NCI-H187 treated with DMSO at 0.1 percent for 48 hours (cell line): ENCODE measurements at regions not wholly inside any gene's neighbourhood (a gene's known extent, or its start where the extent isn't known, plus 50 kb on each side); places are given as distances from the start of the nearest gene placed in this dataset.
"Not testable (repeated sequence)": the region's sequence is repeated elsewhere in the genome, so short reads cannot be mapped to it uniquely, and the experiment has no call there.

Experiments
- DNase-seq: peaks from one replicate; lab custom pipeline; 2025; lab: John Stamatoyannopoulos, UW

DNA sequence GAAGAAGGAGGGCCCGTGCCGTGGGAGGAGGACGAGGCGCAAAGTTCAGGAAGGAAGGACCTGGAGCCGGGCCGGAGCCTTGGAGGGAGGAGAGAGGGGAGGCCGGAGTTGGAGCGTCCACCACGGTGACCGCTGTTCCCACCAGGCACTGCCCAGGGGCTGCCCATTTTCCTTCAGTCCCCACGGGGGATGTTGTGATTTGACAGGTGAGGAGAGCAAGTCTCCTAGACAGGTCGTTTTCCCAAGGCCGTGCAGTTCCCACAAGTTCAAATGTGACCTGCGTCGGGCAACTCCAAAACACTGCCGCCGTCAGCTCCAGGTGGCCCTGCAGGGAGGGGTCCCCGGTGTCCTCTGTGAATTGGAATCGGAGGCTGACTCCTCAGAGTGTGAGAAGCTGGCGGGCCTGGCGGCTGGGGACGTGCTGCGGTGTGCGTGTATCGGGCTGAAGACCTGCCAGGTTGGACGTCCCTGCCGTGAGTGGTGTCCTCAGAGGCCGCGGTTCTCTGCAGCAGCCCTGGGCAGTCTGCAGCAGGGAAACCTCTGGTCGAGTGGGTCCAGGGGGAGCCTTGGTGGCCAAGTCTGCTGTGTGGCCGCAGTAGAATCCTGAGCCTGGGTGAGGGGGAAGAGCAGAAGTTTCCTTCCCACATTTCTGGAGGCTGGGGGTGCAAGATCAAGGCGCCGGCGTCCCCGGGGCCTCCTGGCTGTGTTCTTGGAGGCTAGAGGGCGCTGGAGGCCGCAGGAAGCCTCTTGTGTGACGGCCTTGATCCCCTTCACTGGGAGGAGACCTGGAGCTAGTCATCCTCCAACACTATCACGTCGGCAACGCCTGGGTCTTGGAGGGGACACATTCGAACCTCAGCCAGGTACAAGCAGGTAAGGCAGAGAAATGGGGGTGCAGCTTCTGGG, 115.1 kb upstream of the FRMD1 start:
- no peak for DNase-seq

DNA sequence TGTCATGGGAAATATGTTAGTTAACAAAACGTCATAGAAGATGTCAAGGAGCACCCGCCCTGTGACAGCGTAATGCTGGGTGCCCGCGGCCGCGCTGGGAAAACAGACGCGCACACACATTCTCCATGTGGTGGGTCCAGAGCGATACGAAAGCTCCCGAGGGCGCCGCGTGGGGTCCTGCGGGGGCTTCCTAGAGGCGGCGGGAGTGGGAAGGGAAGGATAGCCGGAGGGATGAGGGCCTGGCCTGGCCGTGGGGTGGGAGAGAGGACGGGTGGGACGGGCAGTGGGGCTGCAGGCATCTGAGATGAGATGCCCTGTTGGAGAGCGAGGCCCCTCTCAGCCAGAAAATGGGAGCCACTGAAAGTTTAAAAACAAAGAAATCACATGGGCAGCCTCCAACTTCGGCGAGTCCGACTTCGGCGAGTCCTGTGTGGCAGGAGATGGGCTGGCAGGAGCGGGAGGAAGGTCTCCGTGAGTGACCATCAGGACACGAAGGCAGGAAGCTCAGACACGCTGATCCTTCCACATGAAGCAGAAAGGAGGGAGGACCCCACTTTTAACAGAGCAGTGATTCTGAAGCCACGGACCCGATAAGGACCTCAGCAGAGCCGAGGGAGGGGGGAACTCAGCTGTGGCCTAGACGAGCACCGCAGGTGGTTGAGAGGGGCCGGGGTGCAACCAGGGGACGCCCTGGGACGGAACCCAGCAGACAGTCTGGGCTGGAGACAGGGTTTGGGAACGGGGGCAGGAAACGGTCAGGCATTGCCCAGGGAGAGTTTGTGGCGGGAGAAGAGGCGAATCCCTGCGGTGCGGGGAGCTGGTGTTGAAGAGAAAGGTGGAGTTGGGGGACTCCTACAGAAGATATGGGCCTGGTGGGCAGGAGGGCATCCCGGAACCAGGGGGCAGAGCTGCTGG, 114.1 kb upstream of the FRMD1 start:
- no peak for DNase-seq

DNA sequence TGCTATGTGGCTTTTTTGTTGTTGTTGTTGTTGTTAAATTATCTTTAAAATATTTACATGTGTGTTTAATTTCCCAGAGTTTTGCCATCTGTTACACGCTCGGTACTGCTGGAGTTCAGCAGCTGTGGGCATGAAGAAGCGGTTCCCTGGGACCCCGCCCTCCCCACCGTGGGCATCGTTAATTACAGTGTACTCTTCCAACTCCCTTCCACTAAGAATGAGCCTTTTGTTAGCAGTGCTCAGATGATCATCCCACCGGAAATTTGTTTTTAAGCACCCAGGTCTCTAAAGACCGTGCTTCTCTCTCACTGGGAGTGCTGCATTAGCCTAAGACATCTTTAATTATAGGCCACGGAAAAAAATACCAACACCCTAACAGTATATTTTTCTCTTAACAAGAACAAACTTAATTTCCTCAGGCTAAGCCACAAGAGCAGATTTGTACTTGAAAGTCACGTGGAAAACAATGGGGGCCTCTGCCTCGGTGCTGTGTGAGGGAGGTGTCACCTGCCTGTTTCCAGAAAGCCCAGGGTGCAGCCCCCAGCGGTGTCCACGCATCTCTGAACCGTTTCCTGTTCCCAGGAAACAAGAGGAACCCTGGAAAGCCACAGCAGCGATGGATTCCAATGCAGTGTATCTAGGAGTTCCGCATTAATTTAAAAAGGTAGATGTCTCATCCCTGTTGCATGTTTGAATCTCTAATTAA, 113.3 kb upstream of the FRMD1 start:
- no peak for DNase-seq

DNA sequence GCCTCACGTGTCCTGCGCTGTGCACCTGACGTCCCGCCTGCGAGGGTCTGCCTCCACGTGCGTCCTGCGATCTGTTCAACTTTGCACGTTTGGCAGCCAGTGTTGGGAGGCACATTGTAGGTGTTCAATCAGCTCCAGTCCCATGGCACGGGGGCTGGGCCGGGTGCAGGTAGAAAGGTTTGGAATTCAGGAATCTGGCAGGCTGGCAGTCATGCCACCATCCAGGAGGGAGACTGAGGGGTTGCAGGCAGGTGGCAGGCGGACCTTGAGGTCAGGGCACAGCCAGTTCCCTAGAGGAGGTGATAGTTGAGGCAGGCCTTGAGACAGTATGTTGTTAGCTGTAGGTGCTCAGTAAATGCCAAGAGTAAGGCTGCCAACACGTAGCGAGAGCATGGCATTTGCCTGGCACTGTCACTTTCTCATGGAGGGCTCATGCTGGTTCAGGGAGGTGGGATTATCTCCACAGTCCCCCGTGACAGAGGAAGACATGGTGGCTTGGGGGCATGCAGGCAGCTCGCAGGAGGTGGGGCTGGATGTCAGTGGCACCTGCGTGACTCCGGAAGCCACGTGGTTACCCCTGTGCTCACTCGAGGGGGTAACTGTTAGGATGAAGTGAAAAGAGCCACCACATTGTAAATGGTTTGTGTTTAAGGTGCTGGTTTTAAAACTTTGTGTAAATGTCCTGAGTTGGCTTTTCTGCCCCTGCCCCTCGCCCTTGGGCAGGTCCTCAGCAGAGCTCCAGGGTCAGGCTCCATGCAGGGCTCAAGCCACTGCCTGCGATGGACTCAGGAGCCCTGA, 111.8 kb upstream of the FRMD1 start:
- no peak for DNase-seq

DNA sequence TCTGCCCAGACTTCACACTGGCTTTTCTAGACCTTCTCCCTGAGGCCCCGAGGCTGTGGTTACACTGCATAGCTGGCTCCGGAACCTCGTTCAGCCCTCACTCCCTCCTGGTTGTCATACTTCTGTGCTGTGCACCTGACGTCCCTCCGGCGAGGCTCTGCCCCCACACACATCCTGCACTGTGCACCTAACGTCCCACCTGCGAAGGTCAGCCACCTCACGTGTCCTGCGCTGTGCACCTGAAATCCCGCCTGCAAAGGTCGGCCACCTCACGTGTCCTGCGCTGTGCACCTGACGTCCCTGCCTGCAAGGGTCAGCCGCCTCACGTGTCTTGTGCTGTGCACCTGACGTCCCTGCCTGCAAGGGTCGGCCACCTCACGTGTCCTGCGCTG, 111.0 kb upstream of the FRMD1 start:
- no peak for DNase-seq

DNA sequence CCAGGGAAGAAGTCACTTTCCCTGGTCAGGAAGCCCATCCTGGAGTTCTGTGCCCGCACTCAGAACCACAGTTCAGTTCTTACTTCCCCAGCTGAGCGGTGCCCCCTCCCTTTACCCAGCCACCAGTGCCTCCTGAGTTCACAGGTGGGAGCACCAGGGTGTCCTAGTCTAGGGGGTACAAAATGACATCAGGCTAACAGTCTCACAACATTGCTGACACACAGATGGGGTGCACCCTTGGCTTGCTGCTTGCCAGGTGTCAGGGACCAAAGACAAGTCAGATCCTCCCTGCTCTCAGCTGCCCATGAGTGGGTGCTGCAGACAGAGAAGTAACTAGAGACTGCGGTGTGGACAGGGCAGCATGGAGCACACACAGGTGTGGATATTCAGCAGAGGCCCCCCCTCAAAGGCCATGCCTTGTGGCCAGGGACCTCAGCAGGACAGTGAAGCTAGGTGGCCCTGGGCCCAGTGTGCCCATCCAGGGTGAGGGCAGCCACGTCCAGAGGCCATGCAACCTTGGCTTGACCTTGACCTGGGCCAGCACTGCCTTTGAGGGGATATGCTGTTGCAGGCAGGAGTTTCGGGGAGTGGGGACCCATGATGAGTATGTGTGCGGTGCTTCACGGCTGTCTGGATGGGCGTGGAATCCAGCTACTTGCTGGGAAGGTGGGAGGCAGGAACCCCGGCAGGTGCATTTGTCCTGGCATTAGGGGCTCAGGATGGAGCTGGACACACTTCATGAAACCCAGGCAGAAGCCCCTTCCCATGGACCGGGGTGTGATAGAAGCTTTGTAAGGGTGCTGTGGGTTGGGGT, 110.4 kb upstream of the FRMD1 start:
- no peak for DNase-seq

DNA sequence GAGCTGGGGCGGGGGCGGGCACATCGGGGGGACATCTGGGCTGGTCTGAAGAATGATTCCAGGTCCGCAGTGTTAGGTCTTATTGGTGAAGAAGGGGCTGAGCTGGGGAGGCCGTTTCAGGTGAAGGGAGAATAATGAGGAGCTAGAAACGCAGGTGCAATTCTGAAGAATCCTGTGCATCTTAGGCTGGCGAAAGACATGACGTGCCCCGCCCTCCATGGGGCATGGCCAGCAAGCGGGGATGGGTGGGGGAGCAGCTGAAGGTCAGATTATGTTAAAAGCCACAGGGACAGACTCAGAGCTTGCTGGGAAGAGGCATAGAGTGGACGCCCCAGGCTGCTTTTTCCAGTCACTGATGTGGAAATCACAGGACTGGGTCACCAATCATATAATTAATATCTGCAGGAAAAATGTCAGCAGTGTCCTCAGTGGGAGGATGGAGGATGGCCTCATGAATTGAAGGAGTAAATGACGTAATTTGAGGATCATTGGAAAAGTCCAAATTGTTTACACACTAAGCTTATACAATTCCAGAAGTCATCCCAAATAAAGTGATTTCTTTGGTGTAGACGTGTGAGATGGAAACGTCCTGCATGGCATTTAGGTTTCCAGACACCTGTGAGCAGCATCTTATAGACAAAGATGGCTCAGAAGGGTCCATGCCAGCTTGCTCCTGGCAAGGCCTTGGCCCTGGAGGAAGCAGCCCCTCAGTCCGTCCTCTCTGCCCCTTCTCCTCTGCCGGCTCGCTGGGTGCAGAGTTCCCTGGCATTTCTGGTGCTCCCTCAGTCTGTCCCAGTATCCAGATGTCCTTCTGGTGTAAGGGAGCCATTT, 109.6 kb upstream of the FRMD1 start:
- no peak for DNase-seq

DNA sequence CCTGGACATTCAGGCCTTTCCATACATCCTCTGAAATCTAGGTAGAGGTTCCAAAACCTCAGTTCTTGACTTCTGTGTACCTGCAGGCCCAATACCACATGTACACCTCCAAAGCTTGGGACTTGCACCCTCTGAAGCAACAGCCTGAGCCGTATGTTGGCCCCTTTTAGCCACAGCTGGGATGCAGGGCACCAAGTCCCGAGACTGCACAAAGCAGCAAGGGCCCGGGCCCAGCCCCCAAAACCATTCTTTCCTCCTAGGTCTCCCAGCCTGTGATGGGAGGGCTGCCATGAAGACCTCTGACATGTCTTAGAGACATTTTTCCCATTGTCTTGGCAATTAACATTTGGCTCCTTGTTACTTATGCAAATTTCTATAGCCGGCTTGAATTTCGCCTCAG, 107.4 kb upstream of the FRMD1 start:
- DNase-seq = no peak

DNA sequence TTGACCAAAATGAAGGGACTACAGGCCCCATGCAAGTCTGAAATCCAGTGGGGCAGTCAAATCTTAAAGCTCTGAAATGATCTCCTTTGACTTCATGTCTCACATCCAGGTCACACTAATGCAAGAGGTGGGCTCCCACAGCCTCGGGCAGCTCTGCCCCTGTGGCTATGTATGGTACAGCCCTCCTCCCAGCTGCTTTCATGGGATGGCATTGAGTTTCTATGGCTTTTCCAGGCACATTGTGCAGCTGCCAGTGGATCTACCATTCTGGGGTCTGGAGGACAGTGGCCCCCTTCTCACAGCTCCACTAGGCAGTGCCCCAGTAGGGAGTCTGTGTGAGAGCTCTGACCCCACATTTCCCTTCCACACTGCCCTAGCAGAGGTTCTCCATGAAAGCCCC, 107.0 kb upstream of the FRMD1 start:
- not testable (repeated sequence) for DNase-seq

DNA sequence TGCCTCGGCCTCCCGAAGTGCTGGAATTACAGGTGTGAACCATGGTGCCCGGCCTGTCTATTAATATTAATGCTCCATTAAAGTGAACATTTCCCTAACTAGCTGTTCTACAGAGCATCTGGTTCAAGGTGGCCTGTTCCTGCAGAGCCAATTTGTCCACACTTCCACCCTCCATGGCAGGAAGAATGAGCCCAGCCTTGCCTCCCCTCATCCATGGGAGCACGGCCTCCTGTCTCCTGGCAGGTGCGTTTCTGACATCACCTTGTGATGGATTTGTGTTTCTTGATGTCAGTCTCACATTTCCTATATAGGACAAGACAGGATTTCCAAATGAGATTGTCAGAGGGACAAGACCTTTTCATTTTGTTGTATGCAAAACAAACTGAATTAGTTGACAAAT, 105.7 kb upstream of the FRMD1 start:
- no peak for DNase-seq

DNA sequence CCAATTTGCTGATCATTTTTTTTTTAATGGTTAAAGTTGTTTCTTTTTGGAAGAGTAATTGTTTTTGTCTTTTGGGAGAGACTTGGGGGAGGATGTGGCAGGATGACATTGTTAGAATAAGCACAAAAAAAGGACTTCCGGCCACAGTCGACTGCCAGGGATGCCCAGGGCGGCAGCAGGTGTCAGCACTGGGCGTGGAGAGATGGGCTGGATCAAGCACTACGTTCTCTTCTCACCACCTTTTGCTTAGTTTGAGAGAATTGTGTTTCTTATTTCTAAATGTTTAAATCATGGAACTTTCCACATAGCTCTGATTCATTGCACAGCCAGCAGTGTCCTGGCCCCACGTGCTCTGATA, 104.6 kb upstream of the FRMD1 start:
- DNase-seq = no peak

DNA sequence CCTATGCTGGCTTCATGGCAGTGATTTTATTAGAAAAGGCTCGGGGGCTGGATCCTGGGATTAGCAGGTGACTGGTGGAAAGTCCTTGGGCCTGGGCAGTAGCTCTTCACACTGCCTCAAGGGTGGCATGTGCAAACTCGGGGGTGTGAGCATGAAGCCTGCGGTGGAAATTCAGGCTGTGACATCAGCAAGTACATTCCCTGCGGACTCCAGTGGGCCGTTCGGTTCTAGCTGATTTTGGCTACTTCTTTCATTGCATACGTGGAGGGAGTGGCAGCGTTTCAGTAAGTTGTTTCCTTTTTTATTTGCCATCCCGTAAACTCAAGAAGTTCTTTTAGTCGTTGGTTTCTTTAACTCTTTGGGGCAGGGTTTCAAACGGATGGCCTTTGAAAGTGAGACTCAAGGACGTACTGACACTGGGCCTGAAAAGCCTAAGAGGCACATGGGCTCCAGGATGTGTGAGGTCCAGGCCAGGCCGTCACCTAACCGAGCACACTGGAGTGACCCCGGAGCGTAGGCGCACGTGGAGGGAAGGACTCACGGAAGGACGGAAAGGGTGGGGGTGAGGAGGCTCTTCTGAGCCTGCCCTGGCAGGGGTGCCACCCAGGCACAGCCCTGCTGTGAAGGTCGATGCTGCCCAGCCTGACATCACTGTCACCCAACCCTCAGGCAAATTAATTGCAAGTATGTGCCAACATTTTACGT, 104.0 kb upstream of the FRMD1 start:
- no peak for DNase-seq

DNA sequence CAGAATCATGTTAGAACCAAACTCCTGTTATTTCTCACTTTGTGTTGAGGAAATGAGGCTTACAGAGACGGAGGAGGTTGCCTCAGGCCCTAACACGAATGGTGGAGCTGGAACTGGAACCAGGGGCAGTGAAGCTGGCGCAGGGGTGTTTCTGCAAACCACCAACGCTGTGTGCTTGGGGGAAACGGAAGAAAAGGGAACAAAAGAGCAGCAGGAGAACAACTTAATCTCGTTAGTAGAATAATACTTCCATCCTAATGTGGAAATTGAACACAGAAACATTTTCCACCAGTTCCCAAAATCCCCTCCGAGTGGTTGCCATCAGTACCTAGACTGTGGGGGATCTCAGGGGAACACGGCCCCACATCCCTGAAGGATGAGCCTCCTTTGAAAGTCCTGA, 103.4 kb upstream of the FRMD1 start:
- DNase-seq = no peak

DNA sequence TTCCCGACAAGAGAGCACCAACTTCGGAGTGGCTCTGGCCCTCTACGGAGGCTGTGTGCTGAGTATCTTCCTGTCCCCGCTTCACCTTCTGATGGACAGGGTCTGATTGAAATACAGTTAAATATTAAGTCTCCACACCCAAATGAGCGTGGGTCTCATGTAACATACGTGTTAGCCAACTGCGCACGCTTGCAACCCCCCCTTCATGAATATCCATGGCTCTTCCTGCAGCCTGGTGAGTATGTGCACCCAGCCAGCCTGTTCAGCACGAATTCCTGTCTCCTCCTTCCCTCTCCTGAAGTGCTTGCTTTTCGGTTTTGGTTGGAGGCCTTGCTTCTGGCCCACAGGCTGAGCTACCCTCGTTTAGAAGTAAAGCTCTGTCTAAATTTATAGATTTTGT, 102.9 kb upstream of the FRMD1 start:
- no peak for DNase-seq

DNA sequence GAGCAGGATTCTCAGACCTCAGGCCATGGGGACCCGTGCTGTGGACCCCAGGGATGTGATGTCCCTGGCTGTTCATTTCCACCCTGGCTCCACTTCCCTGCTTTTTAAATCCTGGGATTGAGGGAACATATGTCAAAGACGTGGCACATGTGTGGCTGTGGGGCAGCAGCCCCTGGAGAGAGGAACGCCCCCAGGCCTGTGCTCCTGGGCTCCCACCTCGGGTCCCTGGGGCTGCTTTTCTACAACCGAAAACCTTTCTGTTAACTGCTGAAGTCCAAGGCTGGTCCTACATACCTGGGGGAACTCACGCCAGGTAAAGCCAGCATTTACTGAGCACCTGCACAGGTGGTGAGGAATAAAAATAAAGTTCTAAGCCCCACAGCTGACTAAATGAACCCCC, 102.3 kb upstream of the FRMD1 start:
- DNase-seq = no peak

DNA sequence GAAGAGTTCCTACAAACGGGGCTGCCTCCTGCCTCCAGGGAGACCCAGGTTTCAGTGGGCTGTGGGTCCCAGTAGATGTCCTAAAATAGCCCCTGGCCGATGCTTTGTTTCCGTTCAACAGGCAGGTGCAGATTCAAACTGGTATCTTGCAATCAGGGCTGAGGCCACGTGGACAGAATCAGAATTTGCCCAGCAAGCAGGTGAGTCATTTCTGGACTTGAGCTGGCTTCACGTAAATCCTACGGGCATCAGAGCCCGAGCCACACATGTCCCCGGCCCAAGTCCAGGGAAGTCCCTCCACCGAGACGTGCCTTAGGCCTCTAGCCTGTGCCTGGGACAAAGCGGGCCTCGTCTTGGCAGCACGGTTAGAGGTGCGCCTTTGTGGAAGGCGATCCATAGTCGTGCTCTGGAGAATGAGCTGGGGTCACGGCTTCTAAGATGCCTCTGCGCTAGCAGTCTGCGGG, 101.6 kb upstream of the FRMD1 start:
- DNase-seq = no peak

DNA sequence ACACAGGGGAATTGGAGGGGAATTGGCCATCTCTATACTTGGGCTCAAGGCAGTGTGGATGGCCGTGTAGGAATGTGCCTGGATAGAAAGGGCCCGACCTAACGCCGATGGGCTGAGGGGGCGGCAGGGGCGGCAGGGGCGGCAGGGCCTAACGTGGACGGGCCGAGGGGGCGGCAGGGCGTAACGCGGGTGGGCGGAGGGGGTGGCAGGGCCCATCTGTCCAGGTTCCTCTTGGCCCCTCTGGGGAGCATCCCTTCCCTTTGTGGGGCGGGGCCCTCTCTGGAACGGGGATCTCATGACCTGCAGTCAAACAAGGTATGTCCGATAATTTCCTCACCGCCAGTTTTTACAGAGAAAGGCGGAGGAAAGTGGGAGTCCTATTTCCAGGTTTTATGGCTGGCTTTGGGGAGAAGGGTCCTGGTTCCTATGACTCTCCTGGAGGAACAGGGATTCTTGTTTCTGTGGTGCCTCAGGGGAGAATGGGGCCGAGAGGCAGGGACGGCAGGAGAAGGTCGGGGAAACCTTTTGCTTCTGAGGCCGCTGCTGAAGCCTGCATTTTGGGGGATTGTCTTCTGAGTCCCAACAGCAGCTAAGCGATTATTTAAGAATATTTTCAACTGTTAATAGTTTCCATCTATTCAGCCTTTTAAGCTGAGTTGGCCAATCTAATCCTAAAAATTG, 100.8 kb upstream of the FRMD1 start:
- no peak for DNase-seq

DNA sequence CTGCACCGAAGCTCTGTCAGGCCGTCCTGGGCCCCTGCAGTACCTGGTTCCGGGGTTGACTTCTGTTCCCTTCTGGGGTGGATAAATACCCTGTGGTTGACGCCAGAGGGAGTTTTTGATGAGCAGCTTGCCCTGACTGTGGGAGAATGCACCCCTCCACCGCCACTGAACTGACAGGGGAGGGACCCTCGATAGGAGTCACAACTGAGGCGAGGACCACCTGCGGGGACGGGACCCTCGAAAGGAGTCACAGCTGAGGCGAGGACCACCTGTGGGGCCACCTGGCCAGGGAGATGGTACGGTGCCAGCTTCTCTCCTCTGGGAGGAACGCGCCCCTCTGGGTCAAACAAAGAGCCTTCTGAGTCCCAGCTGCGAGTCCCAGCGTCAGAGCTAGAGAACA, 100.1 kb upstream of the FRMD1 start:
- no peak for DNase-seq
